ENCODE measurements at regions not wholly inside any gene's neighbourhood (a gene's known extent, or its start where the extent isn't known, plus 50 kb on each side); places are given as distances from the start of the nearest gene placed in this dataset.

- Histone ChIP-seq H3K9me3 (ENCODE audit: control insufficient read depth in 3 of 3, low read length in 3 of 3) (no peaks in the 10 kb centered on the region), H3K9ac (ENCODE audit: low read depth in 1 of 3, low read length in 3 of 3) (no peak overlapping the region), H3K36me3 (ENCODE audit: control insufficient read depth in 3 of 3, insufficient read depth in 3 of 3, low read length in 3 of 3) (no peaks in the 10 kb centered on the region), H3K4me3 (ENCODE audit: low read length in 3 of 3) (no peak overlapping the region), H3K27me3 (ENCODE audit: control insufficient read depth in 3 of 3, insufficient read depth in 3 of 3, low read length in 3 of 3) (no peaks in the 10 kb centered on the region), H3K27ac (ENCODE audit: low read depth, low read length) (no peak overlapping the region), H3K4me1 (ENCODE audit: control insufficient read depth in 3 of 3, insufficient read depth in 3 of 3, low read length in 3 of 3) (no peaks in the 10 kb centered on the region)
Observed at GRCh38 chr4:126458993-126459392, 1144.2 kb downstream of the FAT4 start.

GRCh38 chr4:126465341-126465740, 1150.6 kb downstream of the FAT4 start:
- no peaks in the 10 kb centered on the region for H3K27me3 ChIP-seq (ENCODE audit: control insufficient read depth in 3 of 3, insufficient read depth in 3 of 3, low read length in 3 of 3)
- H3K4me3 ChIP-seq (ENCODE audit: low read length in 3 of 3) = no peak overlapping the region
- no peaks in the 10 kb centered on the region for H3K4me1 ChIP-seq (ENCODE audit: control insufficient read depth in 3 of 3, insufficient read depth in 3 of 3, low read length in 3 of 3)
- H3K36me3 ChIP-seq (ENCODE audit: control insufficient read depth in 3 of 3, insufficient read depth in 3 of 3, low read length in 3 of 3) = no peaks in the 10 kb centered on the region
- H3K9ac ChIP-seq (ENCODE audit: low read depth in 1 of 3, low read length in 3 of 3) = no peak overlapping the region
- no peaks in the 10 kb centered on the region for H3K9me3 ChIP-seq (ENCODE audit: control insufficient read depth in 3 of 3, low read length in 3 of 3)
- no peak overlapping the region for H3K27ac ChIP-seq (ENCODE audit: low read depth, low read length)

GRCh38 chr4:126466848-126467247, 1152.1 kb downstream of the FAT4 start:
- no peaks in the 10 kb centered on the region for H3K27me3 ChIP-seq (ENCODE audit: control insufficient read depth in 3 of 3, insufficient read depth in 3 of 3, low read length in 3 of 3)
- no peaks in the 10 kb centered on the region for H3K4me1 ChIP-seq (ENCODE audit: control insufficient read depth in 3 of 3, insufficient read depth in 3 of 3, low read length in 3 of 3)
- H3K9ac ChIP-seq (ENCODE audit: low read depth in 1 of 3, low read length in 3 of 3) = no peak overlapping the region
- H3K36me3 ChIP-seq (ENCODE audit: control insufficient read depth in 3 of 3, insufficient read depth in 3 of 3, low read length in 3 of 3) = no peaks in the 10 kb centered on the region
- H3K9me3 ChIP-seq (ENCODE audit: control insufficient read depth in 3 of 3, low read length in 3 of 3) = no peaks in the 10 kb centered on the region
- H3K4me3 ChIP-seq (ENCODE audit: low read length in 3 of 3) = no peak overlapping the region
- no peak overlapping the region for H3K27ac ChIP-seq (ENCODE audit: low read depth, low read length)

GRCh38 chr4:126468144-126468543, 1153.4 kb downstream of the FAT4 start:
- Histone ChIP-seq H3K4me1 (ENCODE audit: control insufficient read depth in 3 of 3, insufficient read depth in 3 of 3, low read length in 3 of 3) (no peaks in the 10 kb centered on the region), H3K9ac (ENCODE audit: low read depth in 1 of 3, low read length in 3 of 3) (no peak overlapping the region), H3K36me3 (ENCODE audit: control insufficient read depth in 3 of 3, insufficient read depth in 3 of 3, low read length in 3 of 3) (no peaks in the 10 kb centered on the region), H3K27me3 (ENCODE audit: control insufficient read depth in 3 of 3, insufficient read depth in 3 of 3, low read length in 3 of 3) (no peaks in the 10 kb centered on the region), H3K9me3 (ENCODE audit: control insufficient read depth in 3 of 3, low read length in 3 of 3) (no peaks in the 10 kb centered on the region), H3K27ac (ENCODE audit: low read depth, low read length) (no peak overlapping the region), H3K4me3 (ENCODE audit: low read length in 3 of 3) (no peak overlapping the region)

GRCh38 chr4:126470862-126471261, 1156.1 kb downstream of the FAT4 start:
- no peaks in the 10 kb centered on the region for H3K9me3 ChIP-seq (ENCODE audit: control insufficient read depth in 3 of 3, low read length in 3 of 3)
- no peaks in the 10 kb centered on the region for H3K36me3 ChIP-seq (ENCODE audit: control insufficient read depth in 3 of 3, insufficient read depth in 3 of 3, low read length in 3 of 3)
- H3K27ac ChIP-seq (ENCODE audit: low read depth, low read length) = no peak overlapping the region
- no peaks in the 10 kb centered on the region for H3K27me3 ChIP-seq (ENCODE audit: control insufficient read depth in 3 of 3, insufficient read depth in 3 of 3, low read length in 3 of 3)
- no peak overlapping the region for H3K9ac ChIP-seq (ENCODE audit: low read depth in 1 of 3, low read length in 3 of 3)
- H3K4me1 ChIP-seq (ENCODE audit: control insufficient read depth in 3 of 3, insufficient read depth in 3 of 3, low read length in 3 of 3) = no peaks in the 10 kb centered on the region
- H3K4me3 ChIP-seq (ENCODE audit: low read length in 3 of 3) = no peak overlapping the region

- no peak overlapping the region for H3K27ac ChIP-seq (ENCODE audit: low read depth, low read length)
- H3K4me1 ChIP-seq (ENCODE audit: control insufficient read depth in 3 of 3, insufficient read depth in 3 of 3, low read length in 3 of 3) = no peaks in the 10 kb centered on the region
- H3K4me3 ChIP-seq (ENCODE audit: low read length in 3 of 3) = no peak overlapping the region
- H3K9me3 ChIP-seq (ENCODE audit: control insufficient read depth in 3 of 3, low read length in 3 of 3) = no peaks in the 10 kb centered on the region
- H3K36me3 ChIP-seq (ENCODE audit: control insufficient read depth in 3 of 3, insufficient read depth in 3 of 3, low read length in 3 of 3) = no peaks in the 10 kb centered on the region
- no peaks in the 10 kb centered on the region for H3K27me3 ChIP-seq (ENCODE audit: control insufficient read depth in 3 of 3, insufficient read depth in 3 of 3, low read length in 3 of 3)
- H3K9ac ChIP-seq (ENCODE audit: low read depth in 1 of 3, low read length in 3 of 3) = no peak overlapping the region
Observed at GRCh38 chr4:126475730-126476129, 1157.0 kb upstream of the INTU start.

GRCh38 chr4:126479709-126480108, 1153.0 kb upstream of the INTU start:
- Histone ChIP-seq H3K36me3 (ENCODE audit: control insufficient read depth in 3 of 3, insufficient read depth in 3 of 3, low read length in 3 of 3) (no peaks in the 10 kb centered on the region), H3K27ac (ENCODE audit: low read depth, low read length) (no peak overlapping the region), H3K9me3 (ENCODE audit: control insufficient read depth in 3 of 3, low read length in 3 of 3) (no peaks in the 10 kb centered on the region), H3K4me3 (ENCODE audit: low read length in 3 of 3) (no peak overlapping the region), H3K27me3 (ENCODE audit: control insufficient read depth in 3 of 3, insufficient read depth in 3 of 3, low read length in 3 of 3) (no peaks in the 10 kb centered on the region), H3K9ac (ENCODE audit: low read depth in 1 of 3, low read length in 3 of 3) (no peak overlapping the region), H3K4me1 (ENCODE audit: control insufficient read depth in 3 of 3, insufficient read depth in 3 of 3, low read length in 3 of 3) (no peaks in the 10 kb centered on the region)

GRCh38 chr4:126482311-126482710, 1150.4 kb upstream of the INTU start:
- Histone ChIP-seq H3K27me3 (ENCODE audit: control insufficient read depth in 3 of 3, insufficient read depth in 3 of 3, low read length in 3 of 3) (no peaks in the 10 kb centered on the region), H3K36me3 (ENCODE audit: control insufficient read depth in 3 of 3, insufficient read depth in 3 of 3, low read length in 3 of 3) (no peaks in the 10 kb centered on the region), H3K4me1 (ENCODE audit: control insufficient read depth in 3 of 3, insufficient read depth in 3 of 3, low read length in 3 of 3) (no peaks in the 10 kb centered on the region), H3K27ac (ENCODE audit: low read depth, low read length) (no peak overlapping the region), H3K9me3 (ENCODE audit: control insufficient read depth in 3 of 3, low read length in 3 of 3) (no peaks in the 10 kb centered on the region), H3K4me3 (ENCODE audit: low read length in 3 of 3) (no peak overlapping the region), H3K9ac (ENCODE audit: low read depth in 1 of 3, low read length in 3 of 3) (no peak overlapping the region)

- no peak overlapping the region for H3K4me3 ChIP-seq (ENCODE audit: low read length in 3 of 3)
- no peaks in the 10 kb centered on the region for H3K9me3 ChIP-seq (ENCODE audit: control insufficient read depth in 3 of 3, low read length in 3 of 3)
- no peak overlapping the region for H3K27ac ChIP-seq (ENCODE audit: low read depth, low read length)
- no peak overlapping the region for H3K9ac ChIP-seq (ENCODE audit: low read depth in 1 of 3, low read length in 3 of 3)
- H3K4me1 ChIP-seq (ENCODE audit: control insufficient read depth in 3 of 3, insufficient read depth in 3 of 3, low read length in 3 of 3) = no peaks in the 10 kb centered on the region
- no peaks in the 10 kb centered on the region for H3K27me3 ChIP-seq (ENCODE audit: control insufficient read depth in 3 of 3, insufficient read depth in 3 of 3, low read length in 3 of 3)
- H3K36me3 ChIP-seq (ENCODE audit: control insufficient read depth in 3 of 3, insufficient read depth in 3 of 3, low read length in 3 of 3) = no peaks in the 10 kb centered on the region
Observed at GRCh38 chr4:126486377-126486776, 1146.4 kb upstream of the INTU start.

GRCh38 chr4:126489826-126490463, 1142.8 kb upstream of the INTU start:
- H3K4me1 ChIP-seq (ENCODE audit: control insufficient read depth in 3 of 3, insufficient read depth in 3 of 3, low read length in 3 of 3) = no peaks in the 10 kb centered on the region
- no peaks in the 10 kb centered on the region for H3K36me3 ChIP-seq (ENCODE audit: control insufficient read depth in 3 of 3, insufficient read depth in 3 of 3, low read length in 3 of 3)
- no peaks in the 10 kb centered on the region for H3K9me3 ChIP-seq (ENCODE audit: control insufficient read depth in 3 of 3, low read length in 3 of 3)
- H3K4me3 ChIP-seq (ENCODE audit: low read length in 3 of 3) = no peak overlapping the region
- H3K9ac ChIP-seq (ENCODE audit: low read depth in 1 of 3, low read length in 3 of 3) = no peak overlapping the region
- H3K27me3 ChIP-seq (ENCODE audit: control insufficient read depth in 3 of 3, insufficient read depth in 3 of 3, low read length in 3 of 3) = no peaks in the 10 kb centered on the region
- no peak overlapping the region for H3K27ac ChIP-seq (ENCODE audit: low read depth, low read length)
